GM10248 (cell line): ENCODE measurements at regions not wholly inside any gene's neighbourhood (a gene's known extent, or its start where the extent isn't known, plus 50 kb on each side); places are given as distances from the start of the nearest gene placed in this dataset.

Source experiments
- CTCF ChIA-PET: fragments of 300-600 bp; sonication (Branson Sonifier 250); formaldehyde crosslinking; extraction: SDS; loops from one replicate; lab custom pipeline; 2021; ENCODE audit warnings: antibody characterized with exemption; lab: Yijun Ruan, JAX
- POLR2A ChIA-PET: fragments of 350-650 bp; sonication (Branson Sonifier 250); formaldehyde crosslinking; extraction: SDS; loops from one replicate; lab custom pipeline; 2020; ENCODE audit warnings: antibody characterized with exemption; lab: Yijun Ruan, JAX
- DNase-seq: peaks from one replicate; pipeline ENCODE4 v3.0.0; 2012; ENCODE audit errors: extremely low spot score
- CTCF ChIP-seq: IDR thresholded peaks from 2 replicates; pipeline ENCODE4 v1.5.1; 2012; ENCODE audit warnings: mild to moderate bottlenecking, low read depth; ENCODE audit errors: extremely low read depth, missing control alignments, control extremely low read depth

DNA sequence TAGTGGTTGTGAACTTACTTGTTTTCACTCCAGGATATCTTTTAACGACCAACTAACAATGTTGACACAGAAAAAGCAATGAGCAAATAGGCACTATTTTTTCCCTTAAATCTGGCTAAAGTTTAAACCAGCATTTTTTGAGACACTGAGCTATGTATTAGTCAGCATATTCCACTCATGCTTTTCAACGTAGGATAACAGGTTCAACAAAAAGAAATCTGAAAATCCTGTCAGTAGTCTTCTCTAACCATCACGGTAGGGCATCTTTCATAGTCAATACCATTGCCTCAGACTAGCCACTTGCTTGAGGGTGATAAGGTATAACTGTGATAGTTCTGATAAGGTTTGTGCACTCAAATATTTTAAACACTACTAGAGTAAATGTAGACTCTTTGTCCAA is 1177.3 kb upstream of the NUDT12 start:
- ChIA-PET POLR2A (no interaction called here), CTCF (interaction anchor here (1.0 to 1.3 kb wide), 2 partner anchors 12 to 45 kb away, joined by 3 to 4 read pairs; no protein-coding TSS in a partner anchor)
- no peak for TF ChIP-seq CTCF
- DNase-seq: no peak

DNA sequence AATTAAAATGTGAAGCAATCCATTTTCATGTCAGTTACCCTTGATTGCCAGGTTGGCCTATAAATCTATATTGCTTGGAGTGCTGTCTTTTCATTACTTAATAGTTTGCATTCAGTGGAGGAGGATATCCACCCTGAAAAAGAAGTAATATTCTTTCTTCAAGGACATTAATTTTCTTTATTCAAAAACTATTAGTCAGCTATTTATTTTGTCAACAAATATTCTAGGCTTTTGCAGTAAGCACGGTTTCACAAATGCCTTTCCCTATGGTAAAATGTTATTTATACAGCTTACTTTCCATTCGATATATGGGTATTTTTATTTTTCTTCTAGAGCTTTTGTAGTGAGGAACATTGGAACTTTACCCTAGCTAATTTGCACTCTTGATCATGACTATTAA is 1176.9 kb upstream of the NUDT12 start:
- POLR2A ChIA-PET: no interaction called here
- DNase-seq: no peak
- TF ChIP-seq CTCF: no peak
- CTCF ChIA-PET: interaction anchor here (1.0 to 1.3 kb wide), 2 partner anchors 12 to 45 kb away, joined by 3 to 4 read pairs; no protein-coding TSS in a partner anchor

DNA sequence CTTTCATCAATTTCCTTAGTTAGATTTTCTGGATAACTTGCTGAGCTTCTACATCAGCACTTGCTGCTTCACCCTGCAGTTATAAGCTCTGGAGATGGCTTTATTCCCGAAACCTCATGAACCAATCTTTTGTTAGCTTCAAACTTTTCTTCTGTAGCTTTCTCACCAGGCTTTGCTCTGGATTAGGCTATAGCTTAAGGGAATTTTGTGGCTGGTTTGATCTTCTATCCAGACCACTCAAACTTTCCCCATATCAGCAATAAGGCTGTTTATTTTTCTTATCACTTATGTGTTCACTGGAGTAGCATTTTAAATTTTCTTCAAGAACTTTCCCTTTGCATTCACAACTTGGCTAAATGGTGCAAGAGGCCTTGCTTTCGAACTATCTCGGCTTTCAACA is 1173.5 kb upstream of the NUDT12 start:
- TF ChIP-seq CTCF: no peak
- DNase-seq: no peak
- ChIA-PET CTCF (interaction anchor here (0.9 to 1.6 kb wide), 3 partner anchors 9 to 21 kb away, joined by 3 to 4 read pairs (median 4); no protein-coding TSS in a partner anchor), POLR2A (no interaction called here)

GRCh38 chr5:104734046-104734445 is 1171.5 kb upstream of the NUDT12 start:
- ChIA-PET POLR2A (no interaction called here), CTCF (no interaction called here)
- no peak for TF ChIP-seq CTCF
- DNase-seq: no peak

- no peak for DNase-seq
- ChIA-PET POLR2A (no interaction called here), CTCF (no interaction called here)
- TF ChIP-seq CTCF: no peak
Observed at GRCh38 chr5:104733063-104733669, 1170.6 kb upstream of the NUDT12 start.

- no peak for DNase-seq
- ChIA-PET POLR2A (no interaction called here), CTCF (no interaction called here)
- no peak for TF ChIP-seq CTCF
Observed at GRCh38 chr5:104731331-104731730, 1168.7 kb upstream of the NUDT12 start.

- DNase-seq: no peak
- TF ChIP-seq CTCF: no peak
- CTCF ChIA-PET: no interaction called here
- POLR2A ChIA-PET: no interaction called here
Observed at GRCh38 chr5:104708027-104708426, 1145.4 kb upstream of the NUDT12 start.
